H9 (cell line): ENCODE measurements at regions not wholly inside any gene's neighbourhood (a gene's known extent, or its start where the extent isn't known, plus 50 kb on each side); places are given as distances from the start of the nearest gene placed in this dataset.
"Not testable (repeated sequence)": the region's sequence is repeated elsewhere in the genome, so short reads cannot be mapped to it uniquely, and the experiment has no call there.

Experiments used
- DNase-seq: peaks from one replicate; pipeline ENCODE4 v3.0.0-alpha.2; 2017
- H2AFZ ChIP-seq: one replicate; pipeline ENCODE4 v1.6.1; 2013; ENCODE audit warnings: mild to moderate bottlenecking, low read length, control low read depth, moderate library complexity
- H2AK5ac ChIP-seq: 2 replicates; pipeline ENCODE4 v1.6.1; 2013; ENCODE audit warnings: low read length, control low read depth, mixed read lengths; ENCODE audit not compliant: insufficient read length
- H2BK120ac ChIP-seq: one replicate; pipeline ENCODE4 v1.6.1; 2013; ENCODE audit warnings: low read depth, mild to moderate bottlenecking, low read length, control low read depth, inconsistent platforms; ENCODE audit not compliant: poor library complexity, severe bottlenecking
- H2BK12ac ChIP-seq: 2 replicates; pipeline ENCODE4 v1.6.1; 2013; ENCODE audit warnings: low read length, control low read depth, mixed read lengths, low read depth; ENCODE audit not compliant: insufficient read length
- H2BK15ac ChIP-seq: 2 replicates; pipeline ENCODE4 v1.6.1; 2013; ENCODE audit warnings: low read depth, low read length, control low read depth
- H2BK20ac ChIP-seq: one replicate; pipeline ENCODE4 v1.6.1; 2013; ENCODE audit warnings: low read depth, mild to moderate bottlenecking, low read length, control low read depth, inconsistent platforms; ENCODE audit not compliant: poor library complexity, severe bottlenecking
- H2BK5ac ChIP-seq: 2 replicates; pipeline ENCODE4 v1.6.1; 2013; ENCODE audit warnings: low read length, control low read depth, mixed read lengths; ENCODE audit not compliant: insufficient read length
- H3K14ac ChIP-seq: 2 replicates; pipeline ENCODE4 v1.6.1; 2013; ENCODE audit warnings: low read length, control low read depth; ENCODE audit not compliant: insufficient read depth
- H3K18ac ChIP-seq: 2 replicates; pipeline ENCODE4 v1.6.1; 2013; ENCODE audit warnings: low read depth, mild to moderate bottlenecking, mixed read lengths, low read length, control low read depth; ENCODE audit not compliant: insufficient read length
- H3K23ac ChIP-seq: 2 replicates; pipeline ENCODE4 v1.6.1; 2013; ENCODE audit warnings: low read length, control low read depth, mixed read lengths, low read depth; ENCODE audit not compliant: insufficient read length
- H3K23me2 ChIP-seq: 2 replicates; pipeline ENCODE4 v1.6.1; 2013; ENCODE audit warnings: low read depth, mild to moderate bottlenecking, mixed read lengths, low read length, control low read depth; ENCODE audit not compliant: insufficient read length, poor library complexity, severe bottlenecking
- H3K27ac ChIP-seq: 2 replicates; pipeline ENCODE4 v1.5.1; 2013; ENCODE audit warnings: low read length, control low read depth, mixed read lengths, low read depth; ENCODE audit not compliant: insufficient read length
- H3K27me3 ChIP-seq: 2 replicates; pipeline ENCODE4 v1.6.1; 2013; ENCODE audit warnings: low read length, control low read depth, inconsistent platforms; ENCODE audit not compliant: insufficient read depth
- H3K4ac ChIP-seq: 2 replicates; pipeline ENCODE4 v1.6.1; 2013; ENCODE audit warnings: low read depth, mild to moderate bottlenecking, control low read depth, inconsistent platforms, low read length, moderate library complexity
- H3K4me1 ChIP-seq: 2 replicates; pipeline ENCODE4 v1.6.1; 2013; ENCODE audit warnings: low read length, control low read depth, inconsistent platforms; ENCODE audit not compliant: insufficient read depth
- H3K4me2 ChIP-seq: 2 replicates; pipeline ENCODE4 v1.6.1; 2013; ENCODE audit warnings: low read length, control low read depth, mixed read lengths; ENCODE audit not compliant: insufficient read length, insufficient read depth
- H3K56ac ChIP-seq: 2 replicates; pipeline ENCODE4 v1.6.1; 2013; ENCODE audit warnings: low read depth, mild to moderate bottlenecking, mixed read lengths, low read length, control low read depth; ENCODE audit not compliant: insufficient read length
- H3K79me1 ChIP-seq: 2 replicates; pipeline ENCODE4 v1.6.1; 2013; ENCODE audit warnings: low read depth, mild to moderate bottlenecking, moderate library complexity, low read length, control low read depth, inconsistent platforms; ENCODE audit not compliant: insufficient read depth, poor library complexity, severe bottlenecking
- H3K79me2 ChIP-seq: 2 replicates; pipeline ENCODE4 v1.6.1; 2013; ENCODE audit warnings: low read length, control low read depth, inconsistent platforms; ENCODE audit not compliant: insufficient read depth
- H3K9ac ChIP-seq: 2 replicates; pipeline ENCODE4 v1.6.1; 2013; ENCODE audit warnings: low read length, control low read depth, mixed read lengths; ENCODE audit not compliant: insufficient read length; ENCODE audit errors: extremely low read depth
- H3K9me3 ChIP-seq: one replicate; pipeline ENCODE4 v1.6.1; 2013; ENCODE audit warnings: low read depth, low read length, inconsistent platforms; ENCODE audit not compliant: control insufficient read depth
- H3T11ph ChIP-seq: one replicate; pipeline ENCODE4 v1.6.1; 2013; ENCODE audit warnings: mild to moderate bottlenecking, low read length, control low read depth, inconsistent platforms
- H4K20me1 ChIP-seq: one replicate; pipeline ENCODE4 v1.6.1; 2013; ENCODE audit not compliant: control insufficient read depth, insufficient read length, insufficient read depth
- H4K5ac ChIP-seq: 2 replicates; pipeline ENCODE4 v1.6.1; 2013; ENCODE audit warnings: low read depth, mild to moderate bottlenecking, mixed read lengths, low read length, control low read depth; ENCODE audit not compliant: insufficient read length
- H4K8ac ChIP-seq: replicated peaks from 2 replicates; pipeline ENCODE4 v1.6.1; 2013; ENCODE audit warnings: low read length, control low read depth, mixed read lengths, low read depth; ENCODE audit not compliant: insufficient read length
- H4K91ac ChIP-seq: 2 replicates; pipeline ENCODE4 v1.6.1; 2013; ENCODE audit warnings: low read depth, mild to moderate bottlenecking, moderate library complexity, mixed read lengths, low read length, control low read depth; ENCODE audit not compliant: insufficient read length
- H3K27ac Mint-ChIP-seq, 3 experiments: 2 replicates in 2 of 3; 3 replicates in 1 of 3; pipeline ENCODE4 v1.8.0; 2020 to 2021; ENCODE audit warnings: mixed read lengths in 3 of 3, mild to moderate bottlenecking in 1 of 3, moderate library complexity in 1 of 3
- H3K27me3 Mint-ChIP-seq: 2 replicates; pipeline ENCODE4 v1.8.0; 2021; ENCODE audit warnings: low read depth, mild to moderate bottlenecking, moderate library complexity, mixed read lengths
- H3K36me3 Mint-ChIP-seq, 3 experiments: 2 replicates in 2 of 3; 3 replicates in 1 of 3; pipeline ENCODE4 v1.8.0; 2020 to 2021; ENCODE audit warnings: low read depth in 3 of 3, mixed read lengths in 3 of 3; ENCODE audit not compliant: insufficient read depth in 1 of 3
- H3K4me1 Mint-ChIP-seq, 2 experiments: 2 replicates each; pipeline ENCODE4 v1.8.0; 2020; ENCODE audit warnings: mixed read lengths in 2 of 2
- H3K4me3 Mint-ChIP-seq, 2 experiments: 2 replicates in 1 of 2; 3 replicates in 1 of 2; pipeline ENCODE4 v1.8.0; 2020 to 2021; ENCODE audit warnings: mild to moderate bottlenecking in 2 of 2, mixed read lengths in 2 of 2, moderate library complexity in 1 of 2
- H3K9me3 Mint-ChIP-seq, 2 experiments: 2 replicates in 1 of 2; 3 replicates in 1 of 2; pipeline ENCODE4 v1.8.0; 2020; ENCODE audit warnings: mild to moderate bottlenecking in 2 of 2, mixed read lengths in 2 of 2, moderate library complexity in 1 of 2
- WGBS: extraction: QIAGEN DNeasy Blood & Tissue Kit; methylation state at CpG from one replicate; pipeline ENCODE4 v1.1.7; 2013; ENCODE audit warnings: missing lambda C conversion rate, low lambda C conversion rate, mixed read lengths; ENCODE audit not compliant: insufficient read length; ENCODE audit errors: extremely low coverage; 5-methylcytosine and 5-hydroxymethylcytosine counted together

- not testable (repeated sequence) for H4K5ac ChIP-seq, H3K79me1 ChIP-seq, H4K20me1 ChIP-seq, H3K23me2 ChIP-seq, H2BK5ac ChIP-seq, H3K9me3 ChIP-seq, H2AFZ ChIP-seq, H4K91ac ChIP-seq, H3K4ac ChIP-seq, H2BK12ac ChIP-seq, H2BK20ac ChIP-seq, H3K9me3 Mint-ChIP-seq, H3K27me3 Mint-ChIP-seq, H2AK5ac ChIP-seq, H2BK15ac ChIP-seq, H3T11ph ChIP-seq, H3K27ac ChIP-seq, H2BK120ac ChIP-seq, DNase-seq, H3K18ac ChIP-seq, H3K27me3 ChIP-seq, H4K8ac ChIP-seq, H3K4me1 ChIP-seq, H3K23ac ChIP-seq, H3K79me2 ChIP-seq, H3K56ac ChIP-seq
- Mint-ChIP-seq H3K4me3 (peak overlapping the region; percentile 89 to 97), H3K27ac (peak overlapping the region in 2 of 3 experiments; percentile 64 to 70; a peak in 4 of 7 replicates), H3K4me1 (peaks cover 15 to 19% of the 10 kb centered on the region in 2 experiments), H3K36me3 (peaks cover 2 to 18% (median 17%) of the 10 kb centered on the region in 3 experiments; a peak in 6 of 7 replicates)
- peak overlapping the region; percentile 65 for H3K9ac ChIP-seq
- H3K4me2 ChIP-seq, result peak overlapping the region; percentile 58
- peak overlapping the region; percentile 12 for H3K14ac ChIP-seq
- no CpG with 5 or more reads among the region's 32 CpGs for WGBS
Observed at GRCh38 chr3:75434276-75434912, 229.7 kb upstream of the FRG2C start.

GRCh38 chr3:75434913-75435793 lies 229.0 kb upstream of the FRG2C start:
- Mint-ChIP-seq H3K36me3 (peaks cover 2 to 16% (median 16%) of the 10 kb centered on the region in 3 experiments; a peak in 5 of 7 replicates), H3K4me3 (peak overlapping the region; percentile 89 to 97), H3K4me1 (peaks cover 14 to 19% of the 10 kb centered on the region in 2 experiments), H3K27ac (peak overlapping the region; percentile 99 to 100 (median 100))
- DNase-seq, result peak; percentile 98
- not testable (repeated sequence) for H3K4ac ChIP-seq, H4K8ac ChIP-seq, H2BK120ac ChIP-seq, H2BK5ac ChIP-seq, H3K4me1 ChIP-seq, H2AFZ ChIP-seq, H3K79me2 ChIP-seq, H3K23ac ChIP-seq, H4K91ac ChIP-seq, H3K23me2 ChIP-seq, H3K27me3 ChIP-seq, H2BK12ac ChIP-seq, H2BK20ac ChIP-seq, H3T11ph ChIP-seq, H3K79me1 ChIP-seq, H2BK15ac ChIP-seq, H2AK5ac ChIP-seq, H3K9me3 Mint-ChIP-seq, H3K27ac ChIP-seq, H3K56ac ChIP-seq, H4K20me1 ChIP-seq, H4K5ac ChIP-seq, H3K9me3 ChIP-seq, H3K27me3 Mint-ChIP-seq
- H3K9ac ChIP-seq, result peak overlapping the region; percentile 65
- peak overlapping the region; percentile 58 for H3K4me2 ChIP-seq
- no CpG with 5 or more reads among the region's 73 CpGs for WGBS
- H3K14ac ChIP-seq, result peak overlapping the region; percentile 9; the same call in 1 of the 2 replicates
- peak overlapping the region; percentile 12 for H3K18ac ChIP-seq
